H7 (cell line): ENCODE measurements at regions not wholly inside any gene's neighbourhood (a gene's known extent, or its start where the extent isn't known, plus 50 kb on each side); places are given as distances from the start of the nearest gene placed in this dataset.
A peak's percentile ranks its signal among the peaks of the same experiment; 100 is the strongest.

Experiments used
- DNase-seq: peaks from one replicate; pipeline ENCODE4 v3.0.0; 2012
- H3K27me3 ChIP-seq: 2 replicates; pipeline ENCODE4 v1.6.0; 2011; ENCODE audit warnings: mild to moderate bottlenecking, low read length; ENCODE audit not compliant: control insufficient read depth, insufficient read depth
- H3K36me3 ChIP-seq: replicated peaks from 2 replicates; pipeline ENCODE4 v1.5.1; 2011; ENCODE audit warnings: low read length; ENCODE audit not compliant: control insufficient read depth, insufficient read depth
- H3K4me3 ChIP-seq: 2 replicates; pipeline ENCODE4 v1.5.1; 2011; ENCODE audit warnings: low read depth, mild to moderate bottlenecking, control low read depth, low read length, moderate library complexity; ENCODE audit not compliant: insufficient read depth

DNA sequence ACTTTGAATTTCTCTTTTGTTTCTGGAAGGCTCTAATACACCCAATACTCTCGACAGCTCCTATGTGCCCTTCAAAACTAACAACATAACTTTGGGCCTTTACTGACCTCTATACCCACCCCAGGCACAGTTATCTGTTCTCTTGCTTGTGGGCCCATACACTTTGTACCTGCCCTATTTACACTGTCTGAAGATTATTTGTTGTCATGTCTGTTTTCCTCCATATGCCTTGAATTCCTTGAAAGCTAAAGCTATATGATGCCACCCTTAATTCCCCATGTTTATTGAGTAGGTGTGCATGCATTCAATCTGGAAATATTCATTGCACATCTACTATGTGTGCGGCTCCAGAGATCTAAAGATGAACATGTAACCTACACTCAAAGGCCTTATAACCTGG is 267.6 kb downstream of the PLPP3 start:
- Histone ChIP-seq H3K36me3 (no peaks in the 10 kb centered on the region), H3K27me3 (no peaks in the 10 kb centered on the region), H3K4me3 (no peak overlapping the region)
- no peak for DNase-seq

- no peak for DNase-seq
- H3K27me3 ChIP-seq, result no peaks in the 10 kb centered on the region
- H3K4me3 ChIP-seq, result no peak overlapping the region
- H3K36me3 ChIP-seq, result no peaks in the 10 kb centered on the region
These were observed 268.4 kb downstream of the PLPP3 start for GRCh38 chr1:56310945-56311344.

DNA sequence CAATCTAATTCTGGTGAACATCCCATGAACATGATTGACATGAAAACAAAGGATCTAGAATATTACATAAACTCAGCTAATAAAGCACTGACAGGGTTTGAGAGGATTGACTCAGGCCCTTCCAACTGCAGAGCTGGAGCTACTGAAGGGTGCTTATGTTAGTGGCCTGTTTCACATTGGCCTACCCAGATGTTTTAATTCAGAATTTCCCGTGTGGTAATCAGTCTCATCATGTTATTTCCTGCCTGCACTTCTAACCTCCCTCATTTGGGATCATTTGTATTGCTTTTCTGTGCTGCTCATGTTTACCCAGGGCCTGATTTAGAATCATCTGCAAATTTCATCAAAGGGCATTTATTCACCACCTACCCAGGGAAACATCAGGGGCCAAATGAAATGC is 270.3 kb downstream of the PLPP3 start:
- no peak for DNase-seq
- Histone ChIP-seq H3K36me3 (no peaks in the 10 kb centered on the region), H3K4me3 (no peak overlapping the region), H3K27me3 (no peaks in the 10 kb centered on the region)

GRCh38 chr1:56304975-56305374 is 274.4 kb downstream of the PLPP3 start:
- Histone ChIP-seq H3K27me3 (no peaks in the 10 kb centered on the region), H3K4me3 (no peak overlapping the region), H3K36me3 (no peaks in the 10 kb centered on the region)
- DNase-seq, result no peak

- DNase-seq, result no peak
- no peak overlapping the region for H3K4me3 ChIP-seq
These were observed 275.6 kb downstream of the PLPP3 start for GRCh38 chr1:56303805-56304204.

DNA sequence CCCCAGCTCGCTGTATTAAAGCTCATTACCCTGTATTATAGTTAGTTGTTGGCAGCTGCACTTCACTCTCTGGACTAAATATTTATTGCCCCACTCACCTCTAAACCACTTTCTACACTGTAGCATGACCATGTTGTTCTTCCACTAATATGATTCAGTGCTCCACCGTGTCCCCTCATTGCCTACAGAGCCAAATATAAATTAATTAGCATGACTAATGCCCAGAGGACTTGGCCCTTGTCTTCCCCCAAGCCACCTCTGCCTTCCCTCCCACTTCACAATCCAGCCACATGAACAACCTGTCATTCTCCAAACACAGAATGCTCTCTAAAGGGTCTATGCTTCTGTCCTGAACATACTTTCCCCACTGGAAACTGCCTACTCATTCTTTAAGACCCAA is 276.5 kb downstream of the PLPP3 start:
- no peak for DNase-seq
- H3K27me3 ChIP-seq, result no peaks in the 10 kb centered on the region
- H3K36me3 ChIP-seq, result no peaks in the 10 kb centered on the region
- no peak overlapping the region for H3K4me3 ChIP-seq

More at GRCh38 chr1:56303805-56304204, 275.6 kb downstream of the PLPP3 start:
- H3K36me3 ChIP-seq, result no peaks in the 10 kb centered on the region
- H3K27me3 ChIP-seq, result no peaks in the 10 kb centered on the region

DNA sequence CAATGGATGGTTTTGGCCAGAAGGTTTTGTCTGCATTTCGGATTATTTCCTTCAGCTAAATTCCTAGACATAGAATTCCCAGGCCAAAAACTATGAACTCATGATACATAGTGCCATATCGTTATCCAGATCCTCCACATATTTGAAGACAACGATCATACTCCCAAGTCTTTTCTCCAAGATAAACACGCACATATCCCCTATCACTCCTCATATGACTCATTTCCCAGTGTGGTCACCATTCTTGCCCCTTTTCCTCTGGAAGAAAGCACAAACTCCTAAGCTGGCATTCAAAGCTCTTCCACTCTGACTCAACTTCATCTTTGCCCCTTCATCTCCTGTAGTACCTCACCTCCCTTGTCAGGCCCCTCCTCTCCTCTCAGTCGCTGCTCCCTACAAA is 277.6 kb downstream of the PLPP3 start:
- no peaks in the 10 kb centered on the region for H3K27me3 ChIP-seq
- H3K4me3 ChIP-seq, result no peak overlapping the region
- no peaks in the 10 kb centered on the region for H3K36me3 ChIP-seq
- no peak for DNase-seq

- Histone ChIP-seq H3K36me3 (no peaks in the 10 kb centered on the region), H3K27me3 (no peaks in the 10 kb centered on the region)
- no peak for DNase-seq
These were observed 278.5 kb downstream of the PLPP3 start for GRCh38 chr1:56300836-56301235.

GRCh38 chr1:56298866-56299265 is 280.5 kb downstream of the PLPP3 start:
- DNase-seq, result no peak
- H3K4me3 ChIP-seq, result no peak overlapping the region
- H3K27me3 ChIP-seq, result no peaks in the 10 kb centered on the region
- no peaks in the 10 kb centered on the region for H3K36me3 ChIP-seq

More at GRCh38 chr1:56300836-56301235, 278.5 kb downstream of the PLPP3 start:
- H3K4me3 ChIP-seq, result no peak overlapping the region

DNA sequence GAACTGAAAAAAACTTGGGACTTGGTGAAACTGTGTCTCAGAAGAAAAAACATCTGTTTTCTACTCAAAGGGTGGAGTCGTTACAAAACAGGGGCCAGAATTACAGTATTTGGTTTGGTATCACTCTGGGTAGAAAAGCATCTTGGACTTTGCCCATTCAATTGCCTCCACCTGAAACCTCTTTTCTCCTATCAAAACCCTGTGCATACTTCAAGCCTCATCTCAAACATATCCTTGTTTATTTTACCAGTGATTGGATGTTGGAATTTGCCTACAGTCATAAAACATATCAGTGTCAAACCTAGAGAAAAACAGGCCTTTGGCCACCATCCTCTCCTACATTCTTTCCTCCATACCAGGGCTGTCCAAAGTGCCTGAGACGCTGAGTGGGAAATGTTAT is 281.5 kb downstream of the PLPP3 start:
- no peaks in the 10 kb centered on the region for H3K36me3 ChIP-seq
- H3K27me3 ChIP-seq, result no peaks in the 10 kb centered on the region
- no peak for DNase-seq
- no peak overlapping the region for H3K4me3 ChIP-seq

DNA sequence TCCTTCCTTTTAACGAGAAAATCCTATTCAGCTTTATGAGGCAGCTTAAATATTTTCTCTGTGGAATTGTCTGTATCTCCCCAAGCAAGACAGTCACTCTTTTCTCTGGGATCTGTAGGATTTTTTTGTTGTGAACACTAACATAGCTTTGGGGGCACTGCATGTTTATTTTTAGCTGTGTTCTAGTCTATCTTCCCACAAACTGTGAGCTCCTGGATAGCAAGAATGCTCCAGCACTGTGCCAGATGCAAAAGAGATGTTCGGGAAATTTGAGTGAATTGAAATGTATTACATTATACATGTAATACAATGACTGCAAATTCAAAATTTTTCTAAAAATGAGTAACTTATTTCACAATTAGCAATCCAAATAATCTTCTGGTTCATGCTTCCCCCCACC is 282.2 kb downstream of the PLPP3 start:
- H3K36me3 ChIP-seq, result no peaks in the 10 kb centered on the region
- no peak overlapping the region for H3K4me3 ChIP-seq
- H3K27me3 ChIP-seq, result no peaks in the 10 kb centered on the region
- DNase-seq, result no peak

DNA sequence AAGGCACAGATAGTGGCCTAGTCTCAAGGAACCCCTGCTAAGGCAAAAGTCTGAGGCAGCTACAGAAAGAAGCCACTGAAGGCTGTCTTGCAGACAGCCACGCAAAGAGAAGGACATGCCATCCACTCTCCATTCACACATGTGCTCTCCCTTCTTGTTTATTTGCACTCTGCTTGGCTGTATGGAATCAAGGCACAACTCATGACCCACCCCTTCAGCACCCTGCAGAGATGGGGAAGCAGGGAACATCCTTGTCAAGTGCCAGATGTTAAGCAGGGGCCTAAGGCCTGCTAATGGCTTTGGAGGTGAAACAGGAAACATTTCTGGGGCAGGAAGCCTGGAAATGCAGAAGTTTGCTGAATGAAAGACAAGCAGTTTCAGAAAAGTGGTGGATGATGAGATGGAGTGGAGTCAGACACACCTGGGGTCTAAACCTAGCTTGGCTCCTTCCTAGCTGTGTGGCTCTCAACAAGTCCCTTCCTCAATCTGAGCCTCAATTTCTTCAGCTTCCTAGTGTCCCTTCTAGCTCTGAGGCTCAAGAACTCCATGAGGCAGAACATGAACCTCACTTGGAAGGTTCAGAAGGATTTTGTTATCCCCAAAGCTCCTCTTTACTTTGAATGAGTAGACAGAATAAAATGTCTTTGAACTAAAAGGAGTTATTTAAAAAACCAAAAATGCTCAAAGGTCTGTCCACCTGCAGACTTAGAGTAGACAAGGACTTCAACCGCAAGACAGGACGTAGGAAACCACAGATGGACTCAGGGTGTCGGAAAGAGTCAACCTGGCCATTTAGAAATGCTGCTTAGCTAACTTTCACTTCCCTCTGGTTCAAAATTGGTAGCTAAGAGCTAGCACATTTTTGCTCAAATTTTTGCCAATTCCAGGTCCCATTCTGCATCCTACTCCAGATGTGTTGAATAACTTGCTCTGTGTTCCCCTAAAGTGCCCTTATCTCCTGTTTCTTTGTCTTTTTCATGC is 283.1 kb downstream of the PLPP3 start:
- Histone ChIP-seq H3K27me3 (no peaks in the 10 kb centered on the region), H3K36me3 (no peaks in the 10 kb centered on the region), H3K4me3 (no peak overlapping the region)
- peak; percentile 2 for DNase-seq

DNA sequence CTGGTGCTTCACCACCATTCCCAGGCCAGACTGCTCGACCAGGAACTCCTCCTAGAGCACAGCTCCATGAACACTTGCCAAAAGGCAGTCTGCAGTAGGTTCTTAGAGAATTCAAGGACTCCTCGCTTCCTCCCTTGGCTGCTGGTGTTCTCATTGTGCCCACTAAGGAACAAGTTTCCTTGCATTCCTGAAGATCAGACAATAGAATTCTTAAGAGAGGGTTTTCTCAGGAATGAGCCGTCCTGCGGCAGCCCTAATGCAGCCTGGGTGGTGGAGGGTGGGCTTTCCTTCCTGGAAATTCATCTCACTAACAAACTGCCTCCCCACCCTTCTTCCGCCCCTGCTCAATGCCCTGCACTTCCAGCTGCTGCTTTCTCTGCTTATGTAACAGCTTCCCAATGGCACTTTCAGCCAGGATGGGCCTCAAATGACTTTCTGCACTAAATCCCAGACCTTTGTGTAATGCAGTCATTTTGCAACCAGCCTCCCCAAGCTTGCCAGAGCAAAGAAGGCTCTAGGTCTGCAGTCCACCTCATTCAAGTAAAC is 287.9 kb downstream of the PLPP3 start:
- no peaks in the 10 kb centered on the region for H3K27me3 ChIP-seq
- H3K4me3 ChIP-seq, result no peak overlapping the region
- peak; percentile 14 for DNase-seq

GRCh38 chr1:56289260-56289659 is 290.1 kb downstream of the PLPP3 start:
- DNase-seq, result no peak
- Histone ChIP-seq H3K36me3 (no peaks in the 10 kb centered on the region), H3K4me3 (no peak overlapping the region), H3K27me3 (no peaks in the 10 kb centered on the region)

More for the DNA sequence above, 287.9 kb downstream of the PLPP3 start:
- no peaks in the 10 kb centered on the region for H3K36me3 ChIP-seq

GRCh38 chr1:56287721-56288120 is 291.6 kb downstream of the PLPP3 start:
- H3K27me3 ChIP-seq, result no peaks in the 10 kb centered on the region
- H3K4me3 ChIP-seq, result no peak overlapping the region
- no peaks in the 10 kb centered on the region for H3K36me3 ChIP-seq
- DNase-seq, result no peak
